Fibroblast of mammary gland (primary cell): ENCODE measurements at regions not wholly inside any gene's neighbourhood (a gene's known extent, or its start where the extent isn't known, plus 50 kb on each side); places are given as distances from the start of the nearest gene placed in this dataset.
"Not testable (repeated sequence)": the region's sequence is repeated elsewhere in the genome, so short reads cannot be mapped to it uniquely, and the experiment has no call there.

Source experiments
- DNase-seq: peaks from one replicate; pipeline ENCODE4 v3.0.0-alpha.2; 2010; ENCODE audit warnings: low read depth
- H3K4me3 ChIP-seq: 2 replicates; pipeline ENCODE4 v1.5.1; 2011; ENCODE audit warnings: low read depth, mild to moderate bottlenecking, low read length, moderate library complexity; ENCODE audit not compliant: control insufficient read depth
- TF ChIP-seq, protein P1 (sequence below): conservative IDR thresholded peaks from 2 replicates; pipeline ENCODE4 v1.5.1; 2011; ENCODE audit warnings: low read depth, low read length, inconsistent platforms; ENCODE audit not compliant: control insufficient read depth, insufficient read depth

- H3K4me3 ChIP-seq = no peak overlapping the region
- TF ChIP-seq, protein P1, sequence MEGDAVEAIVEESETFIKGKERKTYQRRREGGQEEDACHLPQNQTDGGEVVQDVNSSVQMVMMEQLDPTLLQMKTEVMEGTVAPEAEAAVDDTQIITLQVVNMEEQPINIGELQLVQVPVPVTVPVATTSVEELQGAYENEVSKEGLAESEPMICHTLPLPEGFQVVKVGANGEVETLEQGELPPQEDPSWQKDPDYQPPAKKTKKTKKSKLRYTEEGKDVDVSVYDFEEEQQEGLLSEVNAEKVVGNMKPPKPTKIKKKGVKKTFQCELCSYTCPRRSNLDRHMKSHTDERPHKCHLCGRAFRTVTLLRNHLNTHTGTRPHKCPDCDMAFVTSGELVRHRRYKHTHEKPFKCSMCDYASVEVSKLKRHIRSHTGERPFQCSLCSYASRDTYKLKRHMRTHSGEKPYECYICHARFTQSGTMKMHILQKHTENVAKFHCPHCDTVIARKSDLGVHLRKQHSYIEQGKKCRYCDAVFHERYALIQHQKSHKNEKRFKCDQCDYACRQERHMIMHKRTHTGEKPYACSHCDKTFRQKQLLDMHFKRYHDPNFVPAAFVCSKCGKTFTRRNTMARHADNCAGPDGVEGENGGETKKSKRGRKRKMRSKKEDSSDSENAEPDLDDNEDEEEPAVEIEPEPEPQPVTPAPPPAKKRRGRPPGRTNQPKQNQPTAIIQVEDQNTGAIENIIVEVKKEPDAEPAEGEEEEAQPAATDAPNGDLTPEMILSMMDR = no peak
- no peak for DNase-seq
These were observed 506.4 kb upstream of the PABPC4L start for GRCh38 chr4:134708026-134708425.

- TF ChIP-seq, protein P1 = no peak
- H3K4me3 ChIP-seq = no peak overlapping the region
- DNase-seq = no peak
These were observed 500.8 kb upstream of the PABPC4L start for GRCh38 chr4:134702374-134702773.

- TF ChIP-seq, protein P1 = no peak
- no peak overlapping the region for H3K4me3 ChIP-seq
- DNase-seq = no peak
These were observed 498.7 kb upstream of the PABPC4L start for GRCh38 chr4:134700251-134700650.

DNA sequence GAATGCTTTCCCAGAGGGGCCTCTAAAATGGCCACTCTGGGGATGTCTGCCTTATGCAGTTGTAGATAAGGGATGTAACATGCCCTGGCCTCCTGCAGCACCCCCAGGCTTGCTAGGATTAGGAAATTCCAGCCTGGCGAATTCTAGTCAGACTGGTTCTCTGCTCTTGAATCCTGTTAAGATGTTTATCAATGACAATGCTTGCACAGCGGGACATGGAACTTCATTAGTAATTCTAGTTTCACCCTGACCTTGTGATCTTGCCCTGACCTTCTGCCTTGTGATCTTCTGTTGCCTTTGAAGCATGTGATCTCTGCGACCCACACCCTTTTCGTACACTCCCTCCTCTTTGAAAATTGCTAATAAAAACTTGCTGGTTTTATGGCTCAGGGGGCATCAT, 497.2 kb upstream of the PABPC4L start:
- not testable (repeated sequence) for H3K4me3 ChIP-seq, DNase-seq

DNA sequence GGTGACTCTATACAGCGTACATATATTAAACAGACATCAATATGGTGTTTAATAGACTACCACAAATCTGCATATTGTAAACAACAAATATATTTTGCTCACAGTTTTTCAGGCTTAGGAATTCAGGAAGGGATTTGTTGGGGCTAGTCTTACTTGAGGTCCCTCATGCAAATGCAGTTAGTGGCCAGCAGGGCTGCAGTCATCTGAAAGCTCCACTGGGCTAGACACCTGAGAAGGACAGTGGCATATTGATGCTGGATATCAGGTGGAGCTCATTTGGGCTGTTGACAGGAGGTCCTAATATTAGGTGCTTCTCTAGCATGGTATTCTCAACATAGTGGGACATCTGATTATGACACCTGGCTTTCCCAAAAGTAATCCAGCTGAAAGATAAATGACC, 493.8 kb upstream of the PABPC4L start:
- DNase-seq = no peak
- TF ChIP-seq, protein P1 = no peak
- no peak overlapping the region for H3K4me3 ChIP-seq

- DNase-seq = no peak
- no peak overlapping the region for H3K4me3 ChIP-seq
- TF ChIP-seq, protein P1 = no peak
These were observed 490.3 kb upstream of the PABPC4L start for GRCh38 chr4:134691915-134692314.

- no peak overlapping the region for H3K4me3 ChIP-seq
- TF ChIP-seq, protein P1 = no peak
- no peak for DNase-seq
These were observed 486.3 kb upstream of the PABPC4L start for GRCh38 chr4:134687646-134688628.
